Fibroblast of skin of right quadriceps (primary cell): ENCODE measurements at regions not wholly inside any gene's neighbourhood (a gene's known extent, or its start where the extent isn't known, plus 50 kb on each side); places are given as distances from the start of the nearest gene placed in this dataset.

Experiments
- DNase-seq: peaks from one replicate; pipeline ENCODE4 v3.0.0-alpha.2; 2013

GRCh38 chr4:144495944-144496343 lies 150.0 kb upstream of the HHIP start:
- DNase-seq = no peak

GRCh38 chr4:144499777-144500176 lies 146.2 kb upstream of the HHIP start:
- no peak for DNase-seq

GRCh38 chr4:144501231-144501780 lies 144.7 kb upstream of the HHIP start:
- DNase-seq = no peak

- peak; percentile 10 for DNase-seq
Observed at GRCh38 chr4:144504883-144505282, 141.1 kb upstream of the HHIP start.

GRCh38 chr4:144507311-144508101 lies 138.4 kb upstream of the HHIP start:
- DNase-seq = no peak

- peak; percentile 51 for DNase-seq
Observed at GRCh38 chr4:144509088-144510015, 136.6 kb upstream of the HHIP start.

- DNase-seq = no peak
Observed at GRCh38 chr4:144514736-144515135, 131.2 kb upstream of the HHIP start.

GRCh38 chr4:144518181-144518895 lies 127.6 kb upstream of the HHIP start:
- no peak for DNase-seq

- no peak for DNase-seq
Observed at GRCh38 chr4:144531841-144532240, 114.1 kb upstream of the HHIP start.

GRCh38 chr4:144547678-144548298 lies 98.2 kb upstream of the HHIP start:
- no peak for DNase-seq

- no peak for DNase-seq
Observed at GRCh38 chr4:144556636-144557035, 89.3 kb upstream of the HHIP start.

GRCh38 chr4:144557404-144557803 lies 88.6 kb upstream of the HHIP start:
- DNase-seq = no peak

GRCh38 chr4:144562019-144562705 lies 83.8 kb upstream of the HHIP start:
- DNase-seq = no peak

- DNase-seq = no peak
Observed at GRCh38 chr4:144564358-144564757, 81.6 kb upstream of the HHIP start.

- DNase-seq = peak; percentile 40
Observed at GRCh38 chr4:144565527-144566195, 80.3 kb upstream of the HHIP start.

- DNase-seq = no peak
Observed at GRCh38 chr4:144572660-144573059, 73.3 kb upstream of the HHIP start.

- no peak for DNase-seq
Observed at GRCh38 chr4:144574000-144574399, 72.0 kb upstream of the HHIP start.

- no peak for DNase-seq
Observed at GRCh38 chr4:144574509-144574908, 71.4 kb upstream of the HHIP start.

- DNase-seq = no peak
Observed at GRCh38 chr4:144575181-144575580, 70.8 kb upstream of the HHIP start.

- DNase-seq = peak; percentile 48
Observed at GRCh38 chr4:144578681-144579080, 67.3 kb upstream of the HHIP start.

- peak; percentile 73 for DNase-seq
Observed at GRCh38 chr4:144579411-144580030, 66.4 kb upstream of the HHIP start.
